Calu3 (cell line): ENCODE measurements at regions not wholly inside any gene's neighbourhood (a gene's known extent, or its start where the extent isn't known, plus 50 kb on each side); places are given as distances from the start of the nearest gene placed in this dataset.

Experiments
- BruUV-seq: library from RNA; stranded (reverse); fragments of 400-500 nt; replicated peaks from 2 replicates; lab custom pipeline; 2021; lab: Mats Ljungman, UMichigan
- CTCF ChIA-PET: fragments of 300-600 bp; sonication (Branson Sonifier 250); formaldehyde crosslinking; loops from one replicate; lab custom pipeline; 2022; ENCODE audit warnings: antibody characterized with exemption; lab: Charles Lee
- DNase-seq: peaks from one replicate; pipeline ENCODE4 v3.0.0; 2022
- H3K27ac Mint-ChIP-seq: one replicate; pipeline ENCODE4 v1.8.0; 2022; ENCODE audit warnings: mixed read lengths; ENCODE audit not compliant: unreplicated experiment
- H3K27me3 Mint-ChIP-seq: one replicate; pipeline ENCODE4 v1.8.0; 2022; ENCODE audit warnings: mixed read lengths; ENCODE audit not compliant: unreplicated experiment
- H3K36me3 Mint-ChIP-seq: one replicate; pipeline ENCODE4 v1.8.0; 2022; ENCODE audit warnings: mild to moderate bottlenecking, moderate library complexity, mixed read lengths; ENCODE audit not compliant: insufficient read depth, unreplicated experiment
- H3K4me1 Mint-ChIP-seq: one replicate; pipeline ENCODE4 v1.8.0; 2022; ENCODE audit warnings: mild to moderate bottlenecking, low read depth, mixed read lengths; ENCODE audit not compliant: unreplicated experiment
- H3K4me3 Mint-ChIP-seq: one replicate; pipeline ENCODE4 v1.8.0; 2022; ENCODE audit warnings: mild to moderate bottlenecking, low read depth, moderate library complexity, mixed read lengths; ENCODE audit not compliant: unreplicated experiment
- H3K9me3 Mint-ChIP-seq: one replicate; pipeline ENCODE4 v1.8.0; 2022; ENCODE audit warnings: low read depth, mixed read lengths; ENCODE audit not compliant: unreplicated experiment
- CTCF ChIP-seq: fragments of 200-600 bp; IDR thresholded peaks from one replicate; pipeline ENCODE4 v1.8.0; 2022; ENCODE audit warnings: antibody characterized with exemption; ENCODE audit not compliant: unreplicated experiment
- intact Hi-C: fragments of 100-400 bp; cut with micrococcal nuclease; formaldehyde crosslinking; loops from one replicate; pipeline ENCODE4 v1.10.0; 2022; ENCODE audit not compliant: unreplicated experiment

GRCh38 chr4:135098061-135098460, 896.5 kb upstream of the PABPC4L start:
- no TSS peak for BruUV-seq
- intact Hi-C loops: no loop called here
- CTCF ChIA-PET: no interaction called here
- H3K9me3 Mint-ChIP-seq: no peaks in the 10 kb centered on the region
- H3K27ac Mint-ChIP-seq: no peak overlapping the region
- peak; percentile 0 for DNase-seq
- no peak for TF ChIP-seq CTCF
- no peaks in the 10 kb centered on the region for H3K27me3 Mint-ChIP-seq
- H3K4me1 Mint-ChIP-seq: no peaks in the 10 kb centered on the region
- no peaks in the 10 kb centered on the region for H3K36me3 Mint-ChIP-seq
- no peak overlapping the region for H3K4me3 Mint-ChIP-seq

- no peak overlapping the region for H3K27ac Mint-ChIP-seq
- H3K4me3 Mint-ChIP-seq: no peak overlapping the region
- no peak for DNase-seq
- no peaks in the 10 kb centered on the region for H3K27me3 Mint-ChIP-seq
- H3K9me3 Mint-ChIP-seq: peaks cover 4% of the 10 kb centered on the region
- intact Hi-C loops: no loop called here
- CTCF ChIA-PET: no interaction called here
- no peaks in the 10 kb centered on the region for H3K36me3 Mint-ChIP-seq
- TF ChIP-seq CTCF: no peak
- no TSS peak for BruUV-seq
- H3K4me1 Mint-ChIP-seq: peaks cover 8% of the 10 kb centered on the region
Measured at GRCh38 chr4:135073389-135073788, 871.8 kb upstream of the PABPC4L start.

GRCh38 chr4:135072553-135072952, 871.0 kb upstream of the PABPC4L start:
- no TSS peak for BruUV-seq
- Mint-ChIP-seq H3K4me3 (no peak overlapping the region), H3K4me1 (peaks cover 8% of the 10 kb centered on the region), H3K27me3 (no peaks in the 10 kb centered on the region), H3K36me3 (no peaks in the 10 kb centered on the region), H3K27ac (no peak overlapping the region), H3K9me3 (peaks cover 2% of the 10 kb centered on the region)
- CTCF ChIA-PET: no interaction called here
- TF ChIP-seq CTCF: no peak
- no peak for DNase-seq
- intact Hi-C loops: no loop called here

- no peak for DNase-seq
- H3K27me3 Mint-ChIP-seq: no peaks in the 10 kb centered on the region
- H3K36me3 Mint-ChIP-seq: no peaks in the 10 kb centered on the region
- no peak overlapping the region for H3K4me3 Mint-ChIP-seq
- BruUV-seq: no TSS peak
- H3K27ac Mint-ChIP-seq: no peak overlapping the region
- peaks cover 8% of the 10 kb centered on the region for H3K4me1 Mint-ChIP-seq
- H3K9me3 Mint-ChIP-seq: no peaks in the 10 kb centered on the region
- TF ChIP-seq CTCF: no peak
- CTCF ChIA-PET: interaction anchor here (0.7 kb wide), 1 partner anchor 13 kb away, joined by 5 read pairs; no protein-coding TSS in a partner anchor
- intact Hi-C loops: no loop called here
Measured at GRCh38 chr4:135065366-135065765, 863.8 kb upstream of the PABPC4L start.
